ENCODE measurements at regions not wholly inside any gene's neighbourhood (a gene's known extent, or its start where the extent isn't known, plus 50 kb on each side); places are given as distances from the start of the nearest gene placed in this dataset.

- TF ChIP-seq CTCF (IDR thresholded peaks at IDR 0.05; ENCODE audit: borderline replicate concordance, control extremely low read depth, extremely low read depth, insufficient read depth, missing control alignments): no peak
- in situ Hi-C loops (cut with MboI; ENCODE audit: low sequenced_read_pairs, unreplicated experiment): no loop called here
- DNase-seq (ENCODE audit: low spot score): no peak
These were observed 765.1 kb upstream of the FBXO33 start for GRCh38 chr14:40197344-40197743.

GRCh38 chr14:40188006-40188405 is 755.8 kb upstream of the FBXO33 start:
- in situ Hi-C loops (cut with MboI; ENCODE audit: low sequenced_read_pairs, unreplicated experiment): no loop called here
- TF ChIP-seq CTCF (IDR thresholded peaks at IDR 0.05; ENCODE audit: borderline replicate concordance, control extremely low read depth, extremely low read depth, insufficient read depth, missing control alignments): no peak
- no peak for DNase-seq (ENCODE audit: low spot score)

- TF ChIP-seq CTCF (IDR thresholded peaks at IDR 0.05; ENCODE audit: borderline replicate concordance, control extremely low read depth, extremely low read depth, insufficient read depth, missing control alignments): no peak
- DNase-seq (ENCODE audit: low spot score): no peak
- in situ Hi-C loops (cut with MboI; ENCODE audit: low sequenced_read_pairs, unreplicated experiment): no loop called here
These were observed 731.9 kb upstream of the FBXO33 start for GRCh38 chr14:40164083-40164482.

GRCh38 chr14:40139657-40140056 is 707.4 kb upstream of the FBXO33 start:
- in situ Hi-C loops (cut with MboI; ENCODE audit: low sequenced_read_pairs, unreplicated experiment): no loop called here
- DNase-seq (ENCODE audit: low spot score): no peak
- no peak for TF ChIP-seq CTCF (IDR thresholded peaks at IDR 0.05; ENCODE audit: borderline replicate concordance, control extremely low read depth, extremely low read depth, insufficient read depth, missing control alignments)

GRCh38 chr14:40133463-40133862 is 701.2 kb upstream of the FBXO33 start:
- in situ Hi-C loops (cut with MboI; ENCODE audit: low sequenced_read_pairs, unreplicated experiment): no loop called here
- no peak for TF ChIP-seq CTCF (IDR thresholded peaks at IDR 0.05; ENCODE audit: borderline replicate concordance, control extremely low read depth, extremely low read depth, insufficient read depth, missing control alignments)
- DNase-seq (ENCODE audit: low spot score): no peak

- no peak for DNase-seq (ENCODE audit: low spot score)
- TF ChIP-seq CTCF (IDR thresholded peaks at IDR 0.05; ENCODE audit: borderline replicate concordance, control extremely low read depth, extremely low read depth, insufficient read depth, missing control alignments): no peak
- in situ Hi-C loops (cut with MboI; ENCODE audit: low sequenced_read_pairs, unreplicated experiment): no loop called here
These were observed 696.9 kb upstream of the FBXO33 start for GRCh38 chr14:40129159-40129558.

GRCh38 chr14:40123816-40124215 is 691.6 kb upstream of the FBXO33 start:
- no peak for TF ChIP-seq CTCF (IDR thresholded peaks at IDR 0.05; ENCODE audit: borderline replicate concordance, control extremely low read depth, extremely low read depth, insufficient read depth, missing control alignments)
- in situ Hi-C loops (cut with MboI; ENCODE audit: low sequenced_read_pairs, unreplicated experiment): no loop called here
- DNase-seq (ENCODE audit: low spot score): no peak

All from GM13976 (cell line).